ENCODE measurements at regions not wholly inside any gene's neighbourhood (a gene's known extent, or its start where the extent isn't known, plus 50 kb on each side); places are given as distances from the start of the nearest gene placed in this dataset.

DNA sequence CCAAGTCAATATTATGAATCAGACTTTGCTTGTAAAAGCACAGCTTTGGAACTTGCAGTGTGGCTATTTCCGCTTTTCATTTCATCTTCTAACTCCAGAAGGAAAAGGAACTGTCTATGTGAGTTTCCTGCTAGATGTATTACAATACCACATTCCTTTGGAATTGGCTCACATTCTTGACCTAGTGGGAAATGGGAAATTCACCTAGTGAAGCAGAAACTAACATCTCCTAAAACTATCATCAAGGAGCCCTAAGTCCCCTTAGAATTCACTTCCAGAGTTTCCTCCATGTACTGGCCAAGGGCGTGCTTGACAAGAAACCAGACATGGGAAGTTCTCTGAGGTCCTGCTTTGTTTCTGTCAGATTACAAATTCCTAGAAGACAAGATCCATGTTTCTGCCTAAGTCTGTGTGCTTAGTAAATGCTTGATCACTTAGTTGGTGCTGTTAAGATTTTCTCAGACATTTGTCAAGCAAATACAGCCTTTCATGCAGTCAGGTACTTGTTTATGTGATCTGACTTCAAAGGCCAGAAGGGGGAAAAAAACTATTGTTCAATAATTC is 275.7 kb upstream of the FN1 start:
- DNase-seq = no peak

DNA sequence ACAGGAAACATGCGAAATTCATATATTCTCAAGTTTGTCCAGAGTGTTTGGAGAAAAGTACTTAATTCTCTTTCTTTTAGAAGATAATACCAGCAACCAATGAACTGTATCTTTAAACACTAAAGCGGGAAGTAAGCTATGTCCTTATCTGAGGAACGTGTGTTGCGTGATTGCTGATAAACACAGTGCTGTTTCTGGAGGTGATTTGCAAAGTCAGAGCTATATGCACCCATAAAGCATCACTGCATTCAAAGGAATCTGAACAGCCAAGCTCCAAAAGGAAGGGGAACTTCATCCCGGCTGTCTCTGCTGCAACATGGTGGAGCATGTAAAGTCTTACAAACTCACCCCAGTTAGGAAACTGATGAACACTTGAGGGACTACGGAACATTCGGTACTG is 271.7 kb upstream of the FN1 start:
- DNase-seq = no peak

GRCh38 chr2:215705771-215706361 is 270.0 kb upstream of the FN1 start:
- DNase-seq = no peak

DNA sequence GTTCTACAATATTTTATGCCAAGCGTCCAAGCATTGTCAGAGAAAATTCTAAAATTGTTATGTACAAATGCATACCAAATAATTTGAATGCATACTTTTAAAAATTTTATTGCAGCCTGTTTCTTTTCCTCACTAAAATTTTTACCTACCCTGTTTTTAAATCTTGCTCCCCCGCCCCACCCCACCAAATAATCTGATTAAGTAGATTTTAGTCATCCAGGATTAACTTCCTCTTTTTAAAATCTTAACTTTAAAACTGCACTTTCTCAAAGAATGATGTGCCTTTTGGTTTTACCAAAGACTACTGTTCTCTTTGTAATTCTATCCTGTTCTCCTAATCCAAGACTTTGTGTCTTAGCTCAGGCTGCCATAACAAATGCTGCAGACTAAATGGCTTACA is 269.4 kb upstream of the FN1 start:
- DNase-seq = no peak

GRCh38 chr2:215702116-215702902 is 266.4 kb upstream of the FN1 start:
- no peak for DNase-seq

DNA sequence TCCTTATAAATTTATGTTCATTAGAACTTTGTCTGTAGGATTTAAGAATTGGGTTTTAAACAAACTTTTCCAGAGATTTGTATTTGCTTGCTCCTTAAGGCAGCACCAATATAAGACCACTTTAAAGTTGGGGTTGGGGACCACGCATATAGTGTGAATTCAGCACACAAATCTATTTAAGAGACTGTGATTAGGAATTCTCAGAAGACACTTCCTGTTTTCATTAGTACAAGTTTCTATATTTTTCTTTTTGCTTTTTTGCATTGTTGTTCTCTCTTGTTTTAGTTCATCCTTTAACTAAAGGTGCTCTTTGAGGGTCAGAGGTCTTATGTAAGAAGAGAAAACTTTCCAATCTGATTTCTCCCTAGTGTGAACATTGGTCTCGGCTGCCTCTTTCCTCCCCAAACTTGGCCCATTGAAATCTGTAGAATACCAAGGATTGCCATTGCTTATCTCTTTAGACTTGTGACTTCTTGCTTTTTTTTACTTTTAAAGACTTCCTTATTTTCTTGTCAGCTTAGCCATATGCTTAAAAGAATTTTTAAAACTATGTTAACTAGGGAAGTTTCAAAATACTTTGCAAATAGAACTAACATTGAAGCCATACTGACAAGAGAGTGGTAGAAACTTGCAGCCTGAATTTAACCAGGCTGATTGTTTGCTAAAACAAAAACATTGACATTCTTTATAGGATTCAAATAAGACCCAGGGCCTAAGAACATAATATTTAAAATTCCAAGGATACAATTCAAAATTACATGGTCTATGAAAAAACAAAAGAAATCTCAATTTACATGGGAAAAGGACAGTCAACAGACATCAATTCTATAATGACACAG is 264.1 kb upstream of the FN1 start:
- DNase-seq = no peak

DNA sequence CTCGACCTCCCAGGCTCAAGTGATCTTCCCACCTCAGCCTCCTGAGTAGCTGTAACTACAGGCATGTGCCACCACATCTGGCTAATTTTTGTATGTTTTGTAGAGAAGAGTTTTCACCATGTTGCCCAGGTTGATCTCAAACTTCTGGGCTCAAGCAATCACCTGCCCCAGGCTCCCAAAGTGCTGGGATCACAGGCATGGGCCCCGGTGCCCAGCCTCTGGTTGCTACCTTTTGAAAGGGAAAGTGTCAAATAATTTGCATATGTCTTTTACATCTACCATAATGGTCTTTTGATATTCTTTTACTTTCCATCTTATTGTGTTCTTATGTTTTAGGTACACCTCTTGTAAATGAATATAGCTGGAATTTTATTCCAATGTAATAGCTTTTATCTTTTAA is 263.1 kb upstream of the FN1 start:
- DNase-seq = no peak

GRCh38 chr2:215698566-215698965 is 262.7 kb upstream of the FN1 start:
- no peak for DNase-seq

DNA sequence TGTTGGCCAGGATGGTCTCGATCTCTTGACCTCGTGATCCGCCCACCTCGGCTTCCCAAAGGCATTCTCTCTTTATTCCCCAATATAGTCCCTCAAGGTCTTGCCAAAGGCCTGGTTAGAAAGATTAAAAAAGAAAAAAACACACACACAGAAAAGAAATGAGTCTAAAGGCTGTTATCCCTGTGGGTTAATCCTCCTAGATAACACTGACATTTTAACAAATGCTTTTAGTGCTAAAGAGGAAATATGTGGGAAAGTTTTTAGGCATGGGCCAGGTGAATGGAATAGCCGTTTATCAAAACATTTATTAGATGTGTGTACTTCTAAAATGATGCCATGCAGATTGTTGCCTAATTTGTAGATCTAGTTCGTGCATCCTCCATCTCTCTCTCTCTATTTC is 261.6 kb upstream of the FN1 start:
- no peak for DNase-seq

DNA sequence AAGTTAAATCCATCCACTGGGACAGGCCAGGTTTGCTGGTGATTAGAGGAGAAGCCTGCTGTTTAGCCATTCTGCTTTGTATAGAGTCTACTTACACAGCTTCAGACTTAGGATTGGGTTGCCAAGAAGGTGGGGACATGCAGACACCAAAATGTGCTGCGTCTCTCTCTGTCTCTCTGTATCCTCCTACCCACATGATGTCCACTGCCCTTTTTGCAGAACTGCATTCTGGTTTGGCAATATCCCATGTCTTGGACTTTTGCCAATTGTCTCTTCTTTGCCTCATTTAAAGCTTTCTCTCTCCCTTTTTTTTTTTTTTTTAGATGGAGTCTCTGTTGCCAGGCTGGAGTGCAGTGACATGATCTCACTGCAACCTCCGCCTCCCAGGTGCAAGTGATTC is 261.1 kb upstream of the FN1 start:
- DNase-seq = no peak

GRCh38 chr2:215695861-215696260 is 260.0 kb upstream of the FN1 start:
- DNase-seq = no peak

DNA sequence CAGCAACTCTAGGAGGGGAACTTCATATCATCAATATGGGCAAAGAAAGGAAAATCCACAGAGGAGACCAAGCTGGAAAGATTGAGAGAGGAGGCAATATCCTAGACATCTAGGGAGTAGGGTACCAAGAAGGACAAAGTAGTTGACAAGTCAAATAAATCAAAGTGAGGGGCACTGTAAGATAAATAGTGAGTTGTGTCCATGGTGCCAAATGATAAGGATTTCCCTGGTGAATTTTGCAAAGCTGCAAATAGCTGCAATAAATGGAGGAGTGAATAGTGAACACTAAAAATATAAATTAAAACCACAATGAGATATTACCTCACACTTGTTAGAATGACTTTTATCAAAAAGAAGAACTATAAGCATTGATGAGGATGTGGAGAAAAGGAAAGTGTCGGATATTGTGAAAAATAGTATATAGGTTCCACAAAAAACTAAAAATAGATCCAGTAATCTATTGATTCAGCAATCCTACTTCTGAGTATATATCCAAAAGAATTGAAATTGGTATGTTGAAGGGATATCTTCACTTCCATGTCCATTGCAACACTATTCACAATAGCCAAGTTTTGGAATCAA is 258.2 kb upstream of the FN1 start:
- DNase-seq = no peak

DNA sequence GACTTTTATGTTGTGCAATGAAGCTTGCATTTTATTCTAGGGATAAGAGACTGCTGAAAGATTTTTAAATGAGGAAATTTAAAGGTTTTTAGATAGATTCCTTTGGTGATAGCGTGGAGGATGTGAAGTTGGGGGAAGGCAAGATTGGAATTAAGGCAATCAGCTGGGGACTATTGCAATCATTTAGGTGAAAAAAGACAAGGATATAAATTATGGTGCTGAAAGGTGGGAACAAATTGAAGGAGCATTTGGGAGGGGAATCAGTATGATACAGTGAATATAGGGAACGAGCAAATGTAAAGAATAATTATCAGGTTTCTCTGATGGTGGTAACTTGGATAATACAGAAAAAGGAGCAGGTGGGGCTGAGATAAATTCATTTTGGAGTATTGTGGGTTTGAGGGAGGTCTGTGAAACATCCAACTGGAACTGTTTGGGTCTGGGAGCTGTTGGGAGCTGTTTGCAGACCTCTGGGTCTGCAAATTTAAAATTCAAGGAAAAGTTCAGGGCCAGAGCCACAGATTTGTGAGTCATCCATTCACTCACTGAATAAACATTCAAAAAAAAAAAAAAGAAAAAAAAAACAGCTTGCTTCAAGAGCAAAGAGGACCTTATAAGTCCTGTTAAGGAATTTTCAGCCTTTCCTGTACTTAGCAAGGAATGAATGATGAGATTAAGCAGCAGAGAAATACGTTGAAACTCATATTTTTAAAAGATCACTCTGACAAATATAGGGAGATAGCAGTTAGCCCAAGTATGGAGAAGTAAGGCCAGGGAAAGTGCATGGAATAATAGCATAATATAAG is 257.5 kb upstream of the FN1 start:
- no peak for DNase-seq

DNA sequence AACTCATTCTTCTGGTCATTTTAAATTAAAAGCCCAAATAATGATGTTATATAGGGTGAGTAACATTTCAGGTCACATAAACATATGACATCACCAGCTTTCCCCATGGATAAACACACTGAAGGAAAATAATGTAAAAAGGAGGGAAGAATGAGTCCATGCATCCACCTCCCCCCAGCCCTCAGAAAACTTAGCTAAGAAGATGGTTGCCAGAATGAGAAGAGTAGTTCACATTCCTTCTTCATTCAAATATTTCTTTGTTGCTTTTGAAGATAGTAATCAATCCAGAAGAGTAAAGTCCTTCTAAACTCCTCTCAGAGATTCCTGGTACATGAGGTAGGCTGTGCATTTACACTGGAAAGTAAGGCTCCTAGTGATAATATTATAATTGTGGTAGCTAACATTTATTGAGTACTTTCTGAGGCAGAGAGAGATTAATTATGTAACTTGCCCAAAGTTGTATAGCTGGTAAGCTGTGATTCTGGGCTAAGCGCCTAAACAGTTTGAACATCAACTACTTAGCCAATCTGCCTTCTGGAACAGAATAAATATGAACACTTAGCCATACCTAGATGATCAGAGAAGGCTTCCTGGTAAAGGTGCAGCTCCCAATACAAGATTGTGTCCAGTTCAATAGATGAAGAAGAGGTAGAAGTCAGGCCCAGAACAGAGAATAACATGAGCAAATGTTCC is 256.7 kb upstream of the FN1 start:
- DNase-seq = no peak

GRCh38 chr2:215691346-215691745 is 255.5 kb upstream of the FN1 start:
- no peak for DNase-seq

GRCh38 chr2:215687149-215688031 is 251.5 kb upstream of the FN1 start:
- DNase-seq = no peak

DNA sequence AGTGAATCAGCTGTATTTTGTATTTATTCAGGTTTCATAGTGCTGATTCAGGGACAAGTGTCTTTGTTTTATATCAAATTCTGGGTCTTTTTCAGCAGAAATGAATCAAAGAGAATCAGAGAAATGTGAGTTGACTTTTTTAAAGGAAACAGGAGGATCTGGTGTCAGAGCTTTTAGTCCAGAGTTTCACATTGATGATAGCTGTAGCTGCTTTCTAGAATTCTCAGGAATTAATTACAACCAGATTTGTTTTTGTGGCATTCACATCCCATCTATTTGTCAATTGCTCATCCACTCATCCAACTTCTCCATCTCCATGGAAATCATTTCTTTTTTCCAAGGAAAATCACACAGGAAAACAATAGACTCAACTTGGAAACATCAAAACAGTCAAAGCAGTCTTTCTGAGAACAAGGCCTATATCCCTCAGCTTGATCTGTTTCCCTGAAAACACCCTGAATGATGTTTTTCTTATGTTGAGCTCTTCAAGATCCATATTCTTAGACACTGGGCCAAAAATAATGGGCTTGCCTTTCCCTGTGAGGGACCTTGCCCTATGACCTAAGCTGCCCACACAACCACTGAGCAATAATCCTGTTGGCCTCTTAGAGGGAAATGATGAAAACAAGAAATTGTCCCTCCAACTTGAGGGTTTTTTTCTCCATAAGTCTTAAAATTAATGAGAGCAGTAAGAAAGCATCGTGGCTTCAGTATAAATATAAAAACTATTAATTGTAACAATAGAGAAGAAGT is 249.5 kb upstream of the FN1 start:
- no peak for DNase-seq

DNA sequence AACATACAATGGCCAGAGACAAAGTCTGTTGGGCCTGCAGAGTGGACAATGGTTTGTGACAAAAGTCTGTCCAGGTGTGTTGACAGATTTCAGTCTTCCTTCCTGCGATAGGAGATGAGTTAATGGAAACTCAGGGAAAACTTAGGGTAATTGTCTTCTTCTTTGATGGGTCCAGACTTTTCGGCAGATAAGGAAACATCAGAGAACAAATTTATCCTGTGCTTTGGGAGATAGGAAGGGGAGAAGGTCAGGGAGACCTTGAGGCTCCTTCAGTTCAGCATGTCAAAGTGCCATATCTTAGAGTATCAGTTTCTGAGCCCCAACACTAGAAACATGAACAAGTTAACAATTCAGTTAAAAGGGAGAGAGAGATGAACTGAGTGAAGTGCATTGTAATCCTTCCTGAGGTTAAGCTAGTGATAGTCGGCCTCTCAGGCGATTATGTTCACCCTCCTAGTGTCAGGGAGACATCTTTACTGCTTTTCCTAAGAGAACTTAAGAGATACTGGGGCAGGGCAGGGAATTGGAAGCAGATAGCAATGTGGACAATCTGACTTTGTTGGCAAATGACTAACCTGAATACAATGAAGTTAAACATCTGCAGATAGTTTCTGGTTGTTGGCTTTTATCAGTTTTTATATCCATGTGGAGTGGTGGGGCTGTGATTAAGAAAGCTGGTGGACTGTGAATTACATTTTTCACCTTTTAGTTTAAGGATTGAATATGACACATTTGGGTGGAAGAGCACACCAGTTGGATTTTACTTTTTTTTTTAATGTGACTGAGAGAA is 248.8 kb upstream of the FN1 start:
- no peak for DNase-seq

DNA sequence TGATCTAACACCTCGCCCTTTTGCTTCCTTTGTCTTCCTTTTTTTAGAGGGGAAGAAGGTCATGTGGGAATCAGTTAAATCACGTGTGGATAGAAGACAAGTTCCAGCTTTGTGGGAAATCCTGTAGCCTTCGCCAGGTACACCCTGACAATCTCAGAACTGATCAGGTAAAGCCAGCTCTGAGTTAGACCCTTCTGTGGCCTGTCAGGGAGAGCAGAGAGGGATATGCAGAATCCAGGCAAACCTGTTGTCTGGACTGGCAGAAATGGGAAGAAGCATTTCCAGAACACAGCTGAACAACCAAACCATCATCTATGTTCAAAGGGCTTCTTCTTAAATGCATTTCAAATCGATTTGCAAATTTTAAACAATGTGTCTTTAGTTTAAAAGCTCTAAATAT is 247.4 kb upstream of the FN1 start:
- DNase-seq = no peak

All from DMS153 (cell line).